ENCODE measurements at regions not wholly inside any gene's neighbourhood (a gene's known extent, or its start where the extent isn't known, plus 50 kb on each side); places are given as distances from the start of the nearest gene placed in this dataset.
"Not testable (repeated sequence)": the region's sequence is repeated elsewhere in the genome, so short reads cannot be mapped to it uniquely, and the experiment has no call there.

DNA sequence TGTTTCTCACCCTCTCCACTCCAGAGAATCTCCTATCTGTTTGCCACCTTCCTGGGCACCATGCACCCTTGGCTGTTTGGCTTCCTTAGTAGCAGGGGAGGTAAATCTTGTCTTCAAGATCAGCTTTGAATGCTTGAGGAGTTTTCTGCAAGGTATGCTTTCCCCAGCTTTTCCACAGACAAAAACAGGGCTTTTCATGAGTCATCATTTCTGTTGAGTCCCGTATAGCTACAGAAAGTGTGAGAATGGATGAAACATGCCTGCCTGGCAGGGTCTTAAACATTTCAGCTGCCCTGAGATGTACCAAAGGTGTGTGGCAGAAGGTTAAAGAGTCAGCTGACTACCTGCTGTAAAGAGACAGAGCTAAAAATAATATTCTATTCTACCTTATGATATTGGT is 875.2 kb upstream of the EEF2KMT start:
- DNase-seq (ENCODE audit: low read depth in 4 of 4, low spot score in 3 of 4) = no peak

DNA sequence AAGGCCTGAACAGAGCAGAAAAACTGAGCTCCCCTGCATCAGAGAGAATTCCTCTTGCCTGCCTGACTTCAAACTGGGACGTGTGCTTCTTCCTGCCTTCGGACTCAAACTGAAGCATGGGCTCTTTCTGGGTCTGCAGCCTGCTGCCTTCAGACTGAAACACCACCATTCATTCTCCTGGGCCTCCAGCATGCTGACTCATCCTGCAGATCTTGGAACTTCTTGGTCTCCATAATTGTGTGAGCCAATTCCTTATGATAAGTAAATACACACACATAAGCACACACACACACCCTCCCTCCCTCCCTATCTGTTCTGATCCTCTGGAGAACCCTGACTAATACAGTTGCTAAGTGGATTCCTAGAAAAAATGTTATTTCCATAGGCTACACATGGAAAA is 874.3 kb upstream of the EEF2KMT start:
- DNase-seq (ENCODE audit: low read depth in 4 of 4, low spot score in 3 of 4) = no peak

- DNase-seq (ENCODE audit: low read depth in 4 of 4, low spot score in 3 of 4) = no peak
These were observed 873.5 kb upstream of the EEF2KMT start for GRCh38 chr16:5971106-5971505.

GRCh38 chr16:5966004-5966403 is 868.4 kb upstream of the EEF2KMT start:
- no peak for DNase-seq (ENCODE audit: low read depth in 4 of 4, low spot score in 3 of 4)

- DNase-seq (ENCODE audit: low read depth in 4 of 4, low spot score in 3 of 4) = no peak
These were observed 867.7 kb upstream of the EEF2KMT start for GRCh38 chr16:5965321-5965720.

DNA sequence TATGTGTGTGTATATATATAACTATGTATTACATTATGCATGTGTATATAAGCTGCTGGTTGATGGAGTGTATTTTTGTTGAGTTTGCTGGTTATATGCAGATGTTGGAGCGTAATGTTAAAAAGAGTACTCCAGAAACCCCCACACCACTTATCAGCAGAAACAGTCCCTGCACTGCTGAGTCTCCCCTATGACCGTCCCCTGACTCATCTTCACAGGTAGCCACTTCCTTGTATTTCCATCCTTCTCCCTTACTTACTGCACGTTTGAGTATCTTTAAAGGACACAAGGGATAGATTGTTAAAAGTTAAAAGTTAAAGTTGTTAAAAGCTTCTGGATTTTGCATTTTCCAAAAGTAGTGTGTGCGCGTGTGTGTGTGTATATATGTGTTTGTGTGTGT is 853.9 kb upstream of the EEF2KMT start:
- DNase-seq (ENCODE audit: low read depth in 4 of 4, low spot score in 3 of 4) = no peak

DNA sequence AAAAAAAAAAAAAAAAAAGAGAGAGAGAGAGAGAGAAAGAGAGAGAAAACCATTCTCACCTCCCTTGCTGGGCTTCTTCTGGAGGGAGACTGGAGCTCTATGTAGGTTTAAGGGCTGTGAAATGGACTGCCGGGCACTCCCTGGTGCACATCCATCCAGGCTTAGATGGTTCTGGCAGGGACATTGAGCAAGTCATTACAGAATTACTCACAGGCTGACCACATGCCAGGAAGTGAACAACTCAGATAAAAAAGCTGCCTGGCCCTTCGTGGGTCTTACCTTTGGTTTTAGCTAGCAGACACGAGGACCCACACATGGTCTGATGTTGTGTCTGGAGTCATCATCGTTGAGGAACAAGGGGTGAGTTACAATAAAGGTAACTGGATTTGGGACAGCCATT is 847.4 kb upstream of the EEF2KMT start:
- no peak for DNase-seq (ENCODE audit: low read depth in 4 of 4, low spot score in 3 of 4)

DNA sequence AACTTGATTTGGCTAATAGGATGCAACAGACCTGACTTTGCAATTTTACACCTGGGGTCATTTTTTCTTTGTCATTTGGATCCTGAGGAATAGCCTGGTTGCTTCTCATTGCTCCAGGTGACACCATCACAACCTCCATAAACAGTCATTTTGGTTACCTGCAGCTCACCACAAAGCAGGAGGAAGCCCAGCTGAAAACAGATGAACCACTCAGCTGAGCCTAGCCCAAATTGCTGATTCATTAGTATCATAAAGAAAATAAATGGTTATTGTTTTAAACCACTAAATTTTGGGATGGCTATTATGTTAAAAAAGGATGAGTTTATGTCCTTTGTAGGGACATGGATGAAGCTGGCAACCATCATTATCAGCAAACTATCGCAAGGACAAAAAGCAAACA is 841.0 kb upstream of the EEF2KMT start:
- DNase-seq (ENCODE audit: low read depth in 4 of 4, low spot score in 3 of 4) = no peak

DNA sequence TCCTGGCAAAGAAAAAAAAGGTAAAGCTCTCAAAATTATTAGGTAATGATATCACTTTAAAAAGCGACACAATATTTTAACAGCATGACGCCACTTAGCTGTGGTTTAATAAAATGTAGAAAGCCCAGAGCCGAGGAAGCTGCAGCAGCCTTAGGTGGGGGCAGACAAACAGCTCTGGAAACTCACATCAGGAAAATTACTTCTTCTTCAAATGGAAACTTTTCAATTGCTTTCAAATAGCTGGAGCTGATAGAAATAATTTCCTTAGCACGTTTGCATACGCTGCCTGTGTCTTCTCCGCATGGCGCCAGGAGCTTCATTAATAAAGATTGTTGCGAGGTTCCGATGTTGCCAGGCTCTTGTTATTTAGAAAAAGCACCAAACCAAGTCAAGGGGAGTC is 835.3 kb upstream of the EEF2KMT start:
- no peak for DNase-seq (ENCODE audit: low read depth in 4 of 4, low spot score in 3 of 4)

DNA sequence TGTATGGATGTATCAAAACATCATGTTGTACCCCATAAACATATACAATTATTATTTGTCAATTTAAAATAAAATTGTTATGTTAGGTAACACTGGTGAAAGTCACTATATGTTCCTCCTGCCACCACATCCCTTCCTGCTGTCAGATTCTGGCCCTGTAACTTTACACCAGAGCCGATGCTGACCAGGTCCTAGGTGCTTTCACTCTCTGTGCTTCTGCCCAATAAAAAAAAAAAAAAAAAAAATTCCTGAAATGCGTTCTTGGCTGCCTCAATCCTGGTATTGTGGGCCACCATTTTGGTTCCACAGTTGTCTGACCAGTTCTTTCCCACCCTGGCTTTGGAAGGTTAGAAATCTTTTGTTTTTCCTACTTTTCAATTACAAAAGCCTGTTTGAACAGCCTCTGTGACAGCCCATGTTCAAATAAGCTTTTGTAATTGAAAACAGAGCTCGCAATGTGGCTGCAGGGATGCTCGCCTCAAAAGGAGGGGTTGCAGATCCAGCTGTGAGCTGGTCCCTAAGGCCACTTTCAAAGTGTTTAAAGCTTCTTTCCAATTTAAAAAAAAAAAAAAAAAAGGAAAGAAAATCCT is 831.0 kb upstream of the EEF2KMT start:
- DNase-seq (ENCODE audit: low read depth in 4 of 4, low spot score in 3 of 4) = no peak

DNA sequence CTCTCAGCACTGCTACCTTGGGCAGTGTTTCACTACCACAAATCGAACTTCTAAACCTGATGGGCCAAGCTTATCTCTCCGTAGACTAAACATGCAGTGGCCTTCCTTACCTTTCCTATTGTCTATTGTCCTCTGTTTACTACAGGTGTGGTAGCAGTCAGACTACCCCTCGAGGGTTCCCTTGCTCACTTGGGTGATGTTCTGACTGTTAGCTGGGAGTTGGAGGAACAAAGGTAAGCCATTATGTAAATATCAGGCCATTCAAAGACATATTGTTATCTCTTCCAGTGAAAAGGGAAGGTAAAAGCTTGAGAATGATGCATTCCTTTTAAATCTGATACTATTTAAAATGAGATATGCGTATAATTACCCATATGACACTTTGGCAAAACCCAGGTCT is 828.3 kb upstream of the EEF2KMT start:
- DNase-seq (ENCODE audit: low read depth in 4 of 4, low spot score in 3 of 4) = no peak

DNA sequence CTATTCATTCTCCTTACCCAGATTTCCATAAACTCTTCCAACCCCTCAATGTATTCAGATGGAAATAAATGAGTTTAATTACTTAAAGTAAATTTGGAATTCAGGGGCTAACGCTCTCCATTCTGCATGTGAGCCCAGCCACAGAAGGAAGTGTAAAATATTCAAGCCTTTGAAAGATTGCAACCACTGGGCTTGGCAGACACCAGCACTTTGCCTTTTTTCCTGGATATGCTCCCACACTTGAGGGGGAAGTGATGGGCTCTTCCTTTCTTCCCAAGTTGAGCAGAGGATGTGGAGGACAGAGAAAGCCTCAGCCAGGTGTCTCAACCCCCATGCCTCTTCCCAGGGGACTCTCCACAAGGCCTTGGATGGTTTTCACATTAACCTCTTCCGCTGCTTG is 825.1 kb upstream of the EEF2KMT start:
- no peak for DNase-seq (ENCODE audit: low read depth in 4 of 4, low spot score in 3 of 4)

- DNase-seq (ENCODE audit: low read depth in 4 of 4, low spot score in 3 of 4) = no peak
These were observed 821.1 kb upstream of the EEF2KMT start for GRCh38 chr16:5918567-5919130.

GRCh38 chr16:5917436-5918195 is 820.0 kb upstream of the EEF2KMT start:
- DNase-seq (ENCODE audit: low read depth in 4 of 4, low spot score in 3 of 4) = no peak

- no peak for DNase-seq (ENCODE audit: low read depth in 4 of 4, low spot score in 3 of 4)
These were observed 819.2 kb upstream of the EEF2KMT start for GRCh38 chr16:5916711-5917191.

- no peak for DNase-seq (ENCODE audit: low read depth in 4 of 4, low spot score in 3 of 4)
These were observed 813.6 kb upstream of the EEF2KMT start for GRCh38 chr16:5911241-5911640.

- DNase-seq (ENCODE audit: low read depth in 4 of 4, low spot score in 3 of 4) = not testable (repeated sequence)
These were observed 812.0 kb upstream of the EEF2KMT start for GRCh38 chr16:5909556-5909955.

GRCh38 chr16:5907544-5907943 is 809.9 kb upstream of the EEF2KMT start:
- DNase-seq (ENCODE audit: low read depth in 4 of 4, low spot score in 3 of 4) = no peak

DNA sequence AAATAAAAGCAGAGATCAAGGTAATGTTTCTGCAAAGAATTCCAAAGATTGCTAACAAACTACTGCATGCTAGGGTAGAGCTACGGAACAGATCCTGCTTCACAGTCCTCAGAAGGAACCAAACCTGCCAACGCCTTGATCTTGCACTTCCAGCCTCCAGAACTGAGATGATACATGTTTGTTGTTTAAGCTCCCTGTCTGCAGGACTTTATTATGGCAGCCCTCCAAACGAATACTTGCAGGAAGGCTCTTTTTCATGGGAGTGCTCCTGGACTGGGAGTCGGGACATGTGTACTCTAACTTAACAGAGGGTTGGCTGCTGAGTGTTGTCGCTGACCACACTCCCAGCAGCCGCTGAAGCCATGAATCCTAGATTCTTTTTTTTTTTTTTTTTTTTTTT is 808.8 kb upstream of the EEF2KMT start:
- no peak for DNase-seq (ENCODE audit: low read depth in 4 of 4, low spot score in 3 of 4)

DNA sequence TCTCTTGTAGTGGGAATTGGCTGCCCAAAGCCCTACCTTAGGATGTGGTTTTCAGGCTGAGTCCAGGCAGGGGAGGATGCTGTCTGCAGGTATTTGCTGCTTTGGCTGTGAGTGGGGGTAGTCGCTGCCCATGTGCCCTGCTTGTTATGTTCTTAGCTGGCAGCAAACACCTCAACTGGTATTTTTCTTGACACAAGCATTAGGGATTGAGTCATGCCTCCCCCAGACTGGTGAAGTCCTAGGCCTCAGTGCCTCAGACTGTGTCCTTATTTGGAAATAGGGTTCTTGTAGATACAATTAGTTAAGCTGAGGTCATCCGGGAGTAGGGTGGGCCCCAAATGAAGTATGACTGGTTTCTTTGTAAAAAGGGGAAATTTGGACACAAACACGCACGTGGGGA is 808.3 kb upstream of the EEF2KMT start:
- DNase-seq (ENCODE audit: low read depth in 4 of 4, low spot score in 3 of 4) = no peak

GRCh38 chr16:5903832-5904231 is 806.2 kb upstream of the EEF2KMT start:
- DNase-seq (ENCODE audit: low read depth in 4 of 4, low spot score in 3 of 4) = no peak

DNA sequence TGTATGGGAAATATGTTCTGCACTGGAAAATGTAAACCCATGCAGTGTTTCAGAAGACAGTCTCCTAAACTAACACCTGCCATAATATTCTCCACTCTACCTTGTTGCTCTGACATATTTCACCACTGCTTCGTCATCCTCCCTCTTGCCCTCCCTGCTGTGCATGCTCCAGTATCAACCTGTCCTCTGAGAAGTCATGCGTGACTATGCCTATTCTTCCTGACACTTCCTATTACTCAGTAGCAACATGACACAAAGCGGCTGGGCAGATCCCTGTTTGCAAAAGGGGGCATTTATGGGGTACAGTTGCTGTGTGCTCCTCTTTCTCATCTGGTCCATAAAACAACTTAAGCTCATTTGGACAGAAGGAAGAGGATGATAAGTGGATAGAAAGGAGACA is 805.6 kb upstream of the EEF2KMT start:
- DNase-seq (ENCODE audit: low read depth in 4 of 4, low spot score in 3 of 4) = peak in 1 of 4 donors; percentile 32
